ENCODE measurements at regions not wholly inside any gene's neighbourhood (a gene's known extent, or its start where the extent isn't known, plus 50 kb on each side); places are given as distances from the start of the nearest gene placed in this dataset.
"Not testable (repeated sequence)": the region's sequence is repeated elsewhere in the genome, so short reads cannot be mapped to it uniquely, and the experiment has no call there.

DNA sequence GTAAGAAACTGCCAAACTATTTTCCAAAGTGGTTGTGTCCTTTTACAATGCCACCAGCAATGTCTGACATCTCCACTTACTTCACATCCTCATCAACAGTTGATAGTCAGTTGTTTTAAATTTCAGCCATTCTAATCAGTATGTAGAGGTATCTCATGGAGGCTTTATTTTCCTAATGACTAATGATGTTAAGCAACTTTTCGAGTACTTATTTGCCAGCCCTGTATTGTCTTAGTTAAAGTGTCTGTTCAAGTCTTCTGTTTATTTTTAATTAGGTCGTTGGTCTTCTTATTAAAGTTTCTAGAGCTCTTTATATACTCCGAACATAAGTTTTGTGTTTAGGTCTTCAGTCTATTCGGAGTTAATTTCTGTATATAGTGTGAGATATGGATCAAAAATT lies 54.9 kb upstream of the NBPF12 start:
- H3K36me3 ChIP-seq (ENCODE audit: control insufficient read depth, insufficient read depth, low read length); H3K4me2 ChIP-seq (ENCODE audit: low read length); H3K9me3 ChIP-seq (ENCODE audit: control insufficient read depth, low read length); H3K9ac ChIP-seq; H3K27ac ChIP-seq; H3K4me1 ChIP-seq; H3K4me3 ChIP-seq (ENCODE audit: low read depth, low read length); H2AFZ ChIP-seq; H3K27me3 ChIP-seq (ENCODE audit: control insufficient read depth, insufficient read depth, low read length); H3K79me2 ChIP-seq: not testable (repeated sequence)

DNA sequence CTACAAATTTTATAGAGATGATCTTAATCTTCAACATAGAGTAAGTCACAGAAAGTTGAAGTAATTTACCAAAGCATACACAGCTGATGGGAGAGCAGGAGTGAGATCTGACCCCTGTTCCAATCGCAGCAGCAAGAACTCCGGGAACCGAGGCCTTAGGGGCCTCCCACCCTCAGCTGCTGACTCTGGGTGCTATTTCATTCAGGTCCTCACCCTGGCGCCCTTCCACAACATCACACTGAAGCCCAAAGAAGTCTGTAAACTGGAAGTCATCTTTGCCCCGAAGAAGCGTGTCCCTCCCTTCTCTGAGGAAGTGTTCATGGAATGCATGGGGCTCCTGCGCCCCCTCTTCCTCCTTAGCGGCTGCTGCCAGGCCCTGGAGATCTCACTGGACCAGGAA lies 57.0 kb upstream of the NBPF12 start:
- not testable (repeated sequence) for H3K27ac ChIP-seq; H3K4me3 ChIP-seq (ENCODE audit: low read depth, low read length); H3K9me3 ChIP-seq (ENCODE audit: control insufficient read depth, low read length); H3K4me1 ChIP-seq; H3K27me3 ChIP-seq (ENCODE audit: control insufficient read depth, insufficient read depth, low read length); H3K9ac ChIP-seq; H3K4me2 ChIP-seq (ENCODE audit: low read length); H3K36me3 ChIP-seq (ENCODE audit: control insufficient read depth, insufficient read depth, low read length); H3K79me2 ChIP-seq; H2AFZ ChIP-seq

DNA sequence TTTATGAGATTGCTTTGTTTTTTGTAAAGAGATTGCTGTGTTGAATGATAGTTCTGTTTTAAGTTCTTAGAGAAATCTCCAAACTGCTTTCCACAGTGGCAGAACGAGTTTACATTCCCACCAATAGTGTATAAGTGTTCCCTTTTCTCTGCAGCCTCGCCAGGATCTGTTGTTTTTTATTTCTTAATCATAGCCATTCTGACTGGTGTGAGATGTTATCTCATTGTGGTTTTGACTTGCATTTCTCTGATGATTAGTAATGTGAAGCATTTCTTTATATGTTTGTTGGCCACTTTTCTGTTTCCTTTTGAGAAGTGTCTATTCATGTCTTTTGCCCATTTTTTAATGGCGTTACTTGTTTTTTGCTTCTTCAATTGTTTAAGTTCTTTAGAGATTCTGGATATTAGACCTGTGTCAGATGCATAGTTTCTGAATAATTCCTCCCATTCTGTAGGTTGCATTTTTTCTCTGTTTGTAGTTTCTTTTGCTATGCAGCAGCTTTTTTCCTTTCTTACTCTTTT lies 74.3 kb upstream of the NBPF12 start:
- H3K9ac ChIP-seq; H2AFZ ChIP-seq; H3K27me3 ChIP-seq (ENCODE audit: control insufficient read depth, insufficient read depth, low read length); H3K36me3 ChIP-seq (ENCODE audit: control insufficient read depth, insufficient read depth, low read length); H3K9me3 ChIP-seq (ENCODE audit: control insufficient read depth, low read length); H3K27ac ChIP-seq; H3K79me2 ChIP-seq; H3K4me2 ChIP-seq (ENCODE audit: low read length); H3K4me3 ChIP-seq (ENCODE audit: low read depth, low read length); H3K4me1 ChIP-seq: not testable (repeated sequence)

DNA sequence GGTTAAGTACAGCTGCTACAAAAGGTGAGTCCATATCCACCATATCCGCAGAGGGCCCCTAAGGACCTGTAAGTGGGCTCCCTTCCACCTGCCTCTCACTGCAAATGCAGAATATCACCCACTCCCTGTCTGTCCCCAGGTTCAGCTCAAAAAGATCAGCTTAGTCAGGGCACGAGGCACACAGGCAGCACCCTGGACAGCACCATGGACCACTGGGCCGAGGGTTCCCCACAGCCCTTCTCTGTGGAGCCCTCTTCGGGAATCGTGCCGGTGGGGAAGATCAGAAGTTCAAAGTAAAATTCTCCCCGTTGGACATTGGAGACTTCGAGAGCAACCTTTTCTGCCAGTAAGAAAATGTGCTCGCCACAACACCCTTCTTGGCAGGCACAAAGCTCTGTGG lies 85.0 kb upstream of the NBPF12 start:
- H3K79me2 ChIP-seq: not testable (repeated sequence)

DNA sequence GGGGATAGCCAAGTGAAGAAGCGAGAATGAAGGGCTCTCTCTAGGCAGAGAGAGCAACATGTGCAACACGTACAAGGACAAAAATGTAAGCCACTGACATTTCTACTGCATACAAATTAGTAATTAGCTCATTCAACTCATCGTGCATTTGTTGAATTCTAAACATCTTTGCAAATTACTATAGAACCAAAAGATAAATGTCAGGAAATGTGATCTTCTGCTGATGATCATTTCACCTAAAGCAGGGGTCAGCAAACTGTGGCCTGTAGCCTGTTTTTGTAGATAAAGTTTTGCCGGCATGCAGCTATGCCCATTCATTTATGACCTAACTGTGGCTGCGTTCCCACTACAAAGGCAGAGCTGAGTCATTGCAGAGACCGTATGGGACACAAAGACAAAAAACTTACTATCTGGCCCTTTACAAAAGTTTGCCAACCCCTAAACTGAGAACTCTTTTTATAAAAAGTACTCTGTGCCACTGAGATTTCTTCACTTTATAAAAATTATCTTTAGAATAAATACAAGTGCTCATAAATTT lies 87.7 kb upstream of the NBPF12 start:
- H2AFZ ChIP-seq; H3K27me3 ChIP-seq (ENCODE audit: control insufficient read depth, insufficient read depth, low read length); H3K9me3 ChIP-seq (ENCODE audit: control insufficient read depth, low read length); H3K79me2 ChIP-seq; H3K36me3 ChIP-seq (ENCODE audit: control insufficient read depth, insufficient read depth, low read length); H3K4me3 ChIP-seq (ENCODE audit: low read depth, low read length); H3K27ac ChIP-seq; H3K9ac ChIP-seq; H3K4me1 ChIP-seq; H3K4me2 ChIP-seq (ENCODE audit: low read length): not testable (repeated sequence)

More for the DNA sequence above, 85.0 kb upstream of the NBPF12 start:
- H3K9ac ChIP-seq; H3K27ac ChIP-seq; H3K9me3 ChIP-seq (ENCODE audit: control insufficient read depth, low read length); H3K27me3 ChIP-seq (ENCODE audit: control insufficient read depth, insufficient read depth, low read length); H3K4me3 ChIP-seq (ENCODE audit: low read depth, low read length); H3K36me3 ChIP-seq (ENCODE audit: control insufficient read depth, insufficient read depth, low read length); H2AFZ ChIP-seq; H3K4me2 ChIP-seq (ENCODE audit: low read length); H3K4me1 ChIP-seq: not testable (repeated sequence)

DNA sequence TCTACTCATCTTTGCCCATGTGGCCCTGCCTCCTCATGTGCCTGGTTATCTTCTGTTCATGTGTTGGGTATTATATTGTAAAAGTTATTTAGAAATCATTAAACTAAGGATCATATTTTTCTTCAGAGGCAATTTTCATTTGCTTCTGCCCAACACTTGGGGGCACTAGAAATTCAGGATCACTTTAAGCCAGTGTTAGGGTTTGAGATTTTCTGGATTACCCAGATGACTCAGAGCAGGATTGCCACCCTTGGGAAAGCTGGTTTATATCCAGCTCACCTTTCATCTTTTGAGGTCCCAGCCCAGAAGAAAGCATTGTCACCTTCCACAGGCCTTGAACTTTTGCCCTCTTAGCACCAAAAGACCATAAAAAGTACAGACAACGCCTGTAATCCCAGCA lies 99.4 kb upstream of the NBPF12 start:
- H3K79me2 ChIP-seq; H3K9me3 ChIP-seq (ENCODE audit: control insufficient read depth, low read length); H3K36me3 ChIP-seq (ENCODE audit: control insufficient read depth, insufficient read depth, low read length); H3K9ac ChIP-seq; H3K4me3 ChIP-seq (ENCODE audit: low read depth, low read length); H3K27ac ChIP-seq; H3K4me1 ChIP-seq; H2AFZ ChIP-seq; H3K4me2 ChIP-seq (ENCODE audit: low read length); H3K27me3 ChIP-seq (ENCODE audit: control insufficient read depth, insufficient read depth, low read length): not testable (repeated sequence)

DNA sequence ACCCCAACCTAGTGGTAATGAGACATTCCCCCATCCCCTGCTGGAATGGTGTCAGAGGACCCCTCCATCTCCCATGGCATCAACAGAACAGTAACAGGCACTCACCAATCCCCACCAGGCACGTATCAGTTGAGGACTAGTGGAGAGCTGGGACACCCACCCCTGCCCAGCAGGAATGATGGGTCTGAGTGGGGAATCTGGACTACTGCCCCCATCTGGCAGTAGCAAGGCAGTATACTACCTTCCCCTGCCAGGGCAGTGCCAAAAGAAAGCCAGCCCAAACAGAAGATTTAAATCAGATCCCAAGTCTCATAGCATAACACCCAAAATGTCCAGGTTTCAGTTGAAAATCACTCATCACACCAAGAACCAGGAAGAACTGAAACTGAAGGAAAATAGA lies 111.2 kb upstream of the NBPF12 start:
- H3K36me3 ChIP-seq (ENCODE audit: control insufficient read depth, insufficient read depth, low read length); H2AFZ ChIP-seq; H3K79me2 ChIP-seq; H3K9ac ChIP-seq; H3K27me3 ChIP-seq (ENCODE audit: control insufficient read depth, insufficient read depth, low read length); H3K4me2 ChIP-seq (ENCODE audit: low read length); H3K27ac ChIP-seq; H3K4me3 ChIP-seq (ENCODE audit: low read depth, low read length); H3K4me1 ChIP-seq; H3K9me3 ChIP-seq (ENCODE audit: control insufficient read depth, low read length): not testable (repeated sequence)

DNA sequence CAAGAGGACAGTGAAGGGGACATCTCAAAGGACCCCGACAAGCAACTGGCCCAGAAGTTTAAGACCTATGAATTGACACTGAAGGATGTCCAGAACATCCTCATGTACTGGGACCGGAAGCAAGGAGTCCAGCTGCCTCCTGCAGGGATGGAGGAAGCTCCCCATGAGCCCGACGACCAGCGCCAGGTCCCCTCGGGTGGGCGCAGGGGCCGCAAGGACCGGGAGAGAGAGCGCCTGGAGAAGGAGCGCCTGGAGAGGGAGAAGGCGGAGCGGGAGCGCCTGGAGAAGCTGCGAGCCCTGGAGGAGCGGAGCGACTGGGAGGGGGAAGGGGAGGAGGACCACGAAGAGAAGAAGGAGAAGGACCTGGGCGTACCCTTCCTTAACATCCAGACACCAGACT lies 143.9 kb upstream of the NBPF12 start:
- H3K9ac ChIP-seq; H3K4me2 ChIP-seq (ENCODE audit: low read length); H3K36me3 ChIP-seq (ENCODE audit: control insufficient read depth, insufficient read depth, low read length); H3K27ac ChIP-seq; H3K27me3 ChIP-seq (ENCODE audit: control insufficient read depth, insufficient read depth, low read length); H3K9me3 ChIP-seq (ENCODE audit: control insufficient read depth, low read length); H3K4me3 ChIP-seq (ENCODE audit: low read depth, low read length); H3K4me1 ChIP-seq; H3K79me2 ChIP-seq; H2AFZ ChIP-seq: not testable (repeated sequence)

DNA sequence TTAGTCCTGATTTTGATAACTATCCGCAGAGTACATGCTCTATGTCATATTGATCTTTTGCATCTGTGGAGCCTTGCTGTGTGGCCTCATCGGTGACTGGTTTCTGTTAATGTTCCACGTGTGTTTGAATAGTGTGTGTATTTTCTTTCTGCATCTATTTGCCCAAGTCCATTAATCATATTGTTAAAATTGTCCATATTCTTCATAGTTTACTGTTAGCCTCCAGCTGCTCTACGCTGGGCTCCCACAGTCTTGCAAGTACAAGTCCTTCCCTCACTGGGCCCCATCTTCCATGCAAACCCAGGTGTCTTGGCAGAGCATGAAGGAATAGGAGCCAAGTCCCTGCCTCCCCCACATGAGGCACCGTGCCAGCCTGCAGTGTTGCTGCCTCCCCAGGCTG lies 145.4 kb upstream of the NBPF12 start:
- H3K27me3 ChIP-seq (ENCODE audit: control insufficient read depth, insufficient read depth, low read length); H3K27ac ChIP-seq; H3K36me3 ChIP-seq (ENCODE audit: control insufficient read depth, insufficient read depth, low read length); H3K79me2 ChIP-seq; H3K9ac ChIP-seq; H3K4me3 ChIP-seq (ENCODE audit: low read depth, low read length); H2AFZ ChIP-seq; H3K9me3 ChIP-seq (ENCODE audit: control insufficient read depth, low read length); H3K4me2 ChIP-seq (ENCODE audit: low read length); H3K4me1 ChIP-seq: not testable (repeated sequence)

DNA sequence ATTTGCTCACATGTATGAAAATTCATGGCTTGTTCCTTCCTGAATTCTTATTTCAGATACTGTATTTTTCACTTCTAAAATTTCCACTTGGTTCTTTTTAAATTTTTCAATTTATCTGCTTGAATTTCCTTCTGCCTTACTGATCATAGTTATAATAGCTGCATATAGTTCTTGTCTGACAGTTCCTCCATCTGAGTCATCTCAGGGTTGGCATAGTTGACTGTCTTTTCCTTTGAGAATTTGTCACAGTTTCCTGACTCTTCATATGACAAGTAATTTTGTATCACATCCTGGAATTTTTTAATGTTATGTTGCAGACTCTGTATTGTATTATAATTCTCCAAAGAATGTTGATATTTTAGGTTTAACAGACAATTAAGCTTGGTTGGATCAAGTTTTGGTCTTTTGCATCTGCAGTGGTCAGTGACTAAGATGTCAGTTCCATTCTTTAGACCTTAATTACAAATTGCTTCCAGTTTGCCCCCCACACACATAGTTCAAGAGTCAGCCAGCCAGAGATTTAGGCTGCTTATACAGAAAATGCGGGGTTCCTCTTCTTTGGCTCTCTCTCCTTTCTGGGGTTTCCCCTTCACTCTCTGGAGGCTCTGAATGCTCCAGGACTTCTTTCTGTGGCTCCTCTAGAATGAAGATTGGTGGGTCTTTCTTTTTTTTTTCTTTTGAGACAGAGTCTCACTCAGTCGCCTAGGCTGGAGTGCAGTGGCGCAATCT lies 153.7 kb upstream of the NBPF12 start:
- not testable (repeated sequence) for H3K4me1 ChIP-seq; H3K79me2 ChIP-seq; H3K27me3 ChIP-seq (ENCODE audit: control insufficient read depth, insufficient read depth, low read length); H3K36me3 ChIP-seq (ENCODE audit: control insufficient read depth, insufficient read depth, low read length); H3K9me3 ChIP-seq (ENCODE audit: control insufficient read depth, low read length); H3K4me3 ChIP-seq (ENCODE audit: low read depth, low read length); H2AFZ ChIP-seq; H3K27ac ChIP-seq; H3K4me2 ChIP-seq (ENCODE audit: low read length); H3K9ac ChIP-seq

DNA sequence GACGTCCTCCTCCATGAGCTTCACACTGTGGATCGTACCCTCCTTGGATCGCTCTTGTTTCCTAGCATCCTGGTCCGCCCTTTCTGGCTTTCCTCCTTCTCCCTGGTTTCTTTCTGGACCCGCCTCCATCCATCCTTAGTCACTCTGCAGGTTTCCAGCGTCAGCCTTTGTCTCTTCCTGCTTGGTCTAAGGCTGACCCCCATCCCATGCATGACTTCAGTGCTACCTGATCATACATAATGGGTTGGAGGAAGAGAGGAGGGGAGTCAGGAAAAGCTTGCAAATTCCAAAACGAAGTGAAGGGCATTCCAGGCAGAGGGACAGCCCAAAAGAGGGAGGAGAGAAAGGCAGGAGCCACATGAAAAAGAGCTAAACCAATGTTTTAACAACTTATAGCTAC lies 156.9 kb upstream of the NBPF12 start:
- H3K4me1 ChIP-seq; H3K27me3 ChIP-seq (ENCODE audit: control insufficient read depth, insufficient read depth, low read length); H3K4me3 ChIP-seq (ENCODE audit: low read depth, low read length); H2AFZ ChIP-seq; H3K9me3 ChIP-seq (ENCODE audit: control insufficient read depth, low read length); H3K79me2 ChIP-seq; H3K9ac ChIP-seq; H3K27ac ChIP-seq; H3K4me2 ChIP-seq (ENCODE audit: low read length); H3K36me3 ChIP-seq (ENCODE audit: control insufficient read depth, insufficient read depth, low read length): not testable (repeated sequence)

Data from parathyroid adenoma (tissue), 2 donors.